H9 (cell line): ENCODE measurements at regions not wholly inside any gene's neighbourhood (a gene's known extent, or its start where the extent isn't known, plus 50 kb on each side); places are given as distances from the start of the nearest gene placed in this dataset.

Experiments
- DNase-seq: peaks from one replicate; pipeline ENCODE4 v3.0.0-alpha.2; 2017
- H2AFZ ChIP-seq: one replicate; pipeline ENCODE4 v1.6.1; 2013; ENCODE audit warnings: mild to moderate bottlenecking, low read length, control low read depth, moderate library complexity
- H2AK5ac ChIP-seq: 2 replicates; pipeline ENCODE4 v1.6.1; 2013; ENCODE audit warnings: low read length, control low read depth, mixed read lengths; ENCODE audit not compliant: insufficient read length
- H2BK120ac ChIP-seq: one replicate; pipeline ENCODE4 v1.6.1; 2013; ENCODE audit warnings: low read depth, mild to moderate bottlenecking, low read length, control low read depth, inconsistent platforms; ENCODE audit not compliant: poor library complexity, severe bottlenecking
- H2BK12ac ChIP-seq: 2 replicates; pipeline ENCODE4 v1.6.1; 2013; ENCODE audit warnings: low read length, control low read depth, mixed read lengths, low read depth; ENCODE audit not compliant: insufficient read length
- H2BK15ac ChIP-seq: 2 replicates; pipeline ENCODE4 v1.6.1; 2013; ENCODE audit warnings: low read depth, low read length, control low read depth
- H2BK20ac ChIP-seq: one replicate; pipeline ENCODE4 v1.6.1; 2013; ENCODE audit warnings: low read depth, mild to moderate bottlenecking, low read length, control low read depth, inconsistent platforms; ENCODE audit not compliant: poor library complexity, severe bottlenecking
- H2BK5ac ChIP-seq: 2 replicates; pipeline ENCODE4 v1.6.1; 2013; ENCODE audit warnings: low read length, control low read depth, mixed read lengths; ENCODE audit not compliant: insufficient read length
- H3K14ac ChIP-seq: 2 replicates; pipeline ENCODE4 v1.6.1; 2013; ENCODE audit warnings: low read length, control low read depth; ENCODE audit not compliant: insufficient read depth
- H3K18ac ChIP-seq: 2 replicates; pipeline ENCODE4 v1.6.1; 2013; ENCODE audit warnings: low read depth, mild to moderate bottlenecking, mixed read lengths, low read length, control low read depth; ENCODE audit not compliant: insufficient read length
- H3K23ac ChIP-seq: 2 replicates; pipeline ENCODE4 v1.6.1; 2013; ENCODE audit warnings: low read length, control low read depth, mixed read lengths, low read depth; ENCODE audit not compliant: insufficient read length
- H3K23me2 ChIP-seq: 2 replicates; pipeline ENCODE4 v1.6.1; 2013; ENCODE audit warnings: low read depth, mild to moderate bottlenecking, mixed read lengths, low read length, control low read depth; ENCODE audit not compliant: insufficient read length, poor library complexity, severe bottlenecking
- H3K27ac ChIP-seq: 2 replicates; pipeline ENCODE4 v1.5.1; 2013; ENCODE audit warnings: low read length, control low read depth, mixed read lengths, low read depth; ENCODE audit not compliant: insufficient read length
- H3K27me3 ChIP-seq: 2 replicates; pipeline ENCODE4 v1.6.1; 2013; ENCODE audit warnings: low read length, control low read depth, inconsistent platforms; ENCODE audit not compliant: insufficient read depth
- H3K4ac ChIP-seq: 2 replicates; pipeline ENCODE4 v1.6.1; 2013; ENCODE audit warnings: low read depth, mild to moderate bottlenecking, control low read depth, inconsistent platforms, low read length, moderate library complexity
- H3K4me1 ChIP-seq: 2 replicates; pipeline ENCODE4 v1.6.1; 2013; ENCODE audit warnings: low read length, control low read depth, inconsistent platforms; ENCODE audit not compliant: insufficient read depth
- H3K4me2 ChIP-seq: 2 replicates; pipeline ENCODE4 v1.6.1; 2013; ENCODE audit warnings: low read length, control low read depth, mixed read lengths; ENCODE audit not compliant: insufficient read length, insufficient read depth
- H3K56ac ChIP-seq: 2 replicates; pipeline ENCODE4 v1.6.1; 2013; ENCODE audit warnings: low read depth, mild to moderate bottlenecking, mixed read lengths, low read length, control low read depth; ENCODE audit not compliant: insufficient read length
- H3K79me1 ChIP-seq: 2 replicates; pipeline ENCODE4 v1.6.1; 2013; ENCODE audit warnings: low read depth, mild to moderate bottlenecking, moderate library complexity, low read length, control low read depth, inconsistent platforms; ENCODE audit not compliant: insufficient read depth, poor library complexity, severe bottlenecking
- H3K79me2 ChIP-seq: 2 replicates; pipeline ENCODE4 v1.6.1; 2013; ENCODE audit warnings: low read length, control low read depth, inconsistent platforms; ENCODE audit not compliant: insufficient read depth
- H3K9ac ChIP-seq: 2 replicates; pipeline ENCODE4 v1.6.1; 2013; ENCODE audit warnings: low read length, control low read depth, mixed read lengths; ENCODE audit not compliant: insufficient read length; ENCODE audit errors: extremely low read depth
- H3K9me3 ChIP-seq: one replicate; pipeline ENCODE4 v1.6.1; 2013; ENCODE audit warnings: low read depth, low read length, inconsistent platforms; ENCODE audit not compliant: control insufficient read depth
- H3T11ph ChIP-seq: one replicate; pipeline ENCODE4 v1.6.1; 2013; ENCODE audit warnings: mild to moderate bottlenecking, low read length, control low read depth, inconsistent platforms
- H4K20me1 ChIP-seq: one replicate; pipeline ENCODE4 v1.6.1; 2013; ENCODE audit not compliant: control insufficient read depth, insufficient read length, insufficient read depth
- H4K5ac ChIP-seq: 2 replicates; pipeline ENCODE4 v1.6.1; 2013; ENCODE audit warnings: low read depth, mild to moderate bottlenecking, mixed read lengths, low read length, control low read depth; ENCODE audit not compliant: insufficient read length
- H4K8ac ChIP-seq: replicated peaks from 2 replicates; pipeline ENCODE4 v1.6.1; 2013; ENCODE audit warnings: low read length, control low read depth, mixed read lengths, low read depth; ENCODE audit not compliant: insufficient read length
- H4K91ac ChIP-seq: 2 replicates; pipeline ENCODE4 v1.6.1; 2013; ENCODE audit warnings: low read depth, mild to moderate bottlenecking, moderate library complexity, mixed read lengths, low read length, control low read depth; ENCODE audit not compliant: insufficient read length
- H3K27ac Mint-ChIP-seq, 3 experiments: 2 replicates in 2 of 3; 3 replicates in 1 of 3; pipeline ENCODE4 v1.8.0; 2020 to 2021; ENCODE audit warnings: mixed read lengths in 3 of 3, mild to moderate bottlenecking in 1 of 3, moderate library complexity in 1 of 3
- H3K27me3 Mint-ChIP-seq: 2 replicates; pipeline ENCODE4 v1.8.0; 2021; ENCODE audit warnings: low read depth, mild to moderate bottlenecking, moderate library complexity, mixed read lengths
- H3K36me3 Mint-ChIP-seq, 3 experiments: 2 replicates in 2 of 3; 3 replicates in 1 of 3; pipeline ENCODE4 v1.8.0; 2020 to 2021; ENCODE audit warnings: low read depth in 3 of 3, mixed read lengths in 3 of 3; ENCODE audit not compliant: insufficient read depth in 1 of 3
- H3K4me1 Mint-ChIP-seq, 2 experiments: 2 replicates each; pipeline ENCODE4 v1.8.0; 2020; ENCODE audit warnings: mixed read lengths in 2 of 2
- H3K4me3 Mint-ChIP-seq, 2 experiments: 2 replicates in 1 of 2; 3 replicates in 1 of 2; pipeline ENCODE4 v1.8.0; 2020 to 2021; ENCODE audit warnings: mild to moderate bottlenecking in 2 of 2, mixed read lengths in 2 of 2, moderate library complexity in 1 of 2
- H3K9me3 Mint-ChIP-seq, 2 experiments: 2 replicates in 1 of 2; 3 replicates in 1 of 2; pipeline ENCODE4 v1.8.0; 2020; ENCODE audit warnings: mild to moderate bottlenecking in 2 of 2, mixed read lengths in 2 of 2, moderate library complexity in 1 of 2
- CTCF ChIP-seq: fragments of 200-600 bp; sonication (generic); conservative IDR thresholded peaks from 3 replicates; pipeline ENCODE4 v1.8.0; 2021; ENCODE audit warnings: antibody characterized with exemption, mild to moderate bottlenecking
- WGBS: extraction: QIAGEN DNeasy Blood & Tissue Kit; methylation state at CpG from one replicate; pipeline ENCODE4 v1.1.7; 2013; ENCODE audit warnings: missing lambda C conversion rate, low lambda C conversion rate, mixed read lengths; ENCODE audit not compliant: insufficient read length; ENCODE audit errors: extremely low coverage; 5-methylcytosine and 5-hydroxymethylcytosine counted together

- H2AK5ac ChIP-seq = no peak overlapping the region
- peaks cover under 1 to 3% of the 10 kb centered on the region in 2 experiments; a peak in 2 of 5 replicates for H3K9me3 Mint-ChIP-seq
- no peak overlapping the region for H3K4me2 ChIP-seq
- no peak overlapping the region for H3K27ac Mint-ChIP-seq
- TF ChIP-seq CTCF = no peak
- H3K79me2 ChIP-seq = no peaks in the 10 kb centered on the region
- H3K56ac ChIP-seq = no peak overlapping the region
- no peak overlapping the region for H3K9ac ChIP-seq
- no peak overlapping the region for H4K5ac ChIP-seq
- no peak overlapping the region for H3K14ac ChIP-seq
- H2BK120ac ChIP-seq = no peak overlapping the region
- H3K27ac ChIP-seq = no peak overlapping the region
- no peak for DNase-seq
- H3K9me3 ChIP-seq = no peaks in the 10 kb centered on the region
- H2BK15ac ChIP-seq = no peak overlapping the region
- H3K23ac ChIP-seq = no peak overlapping the region
- H2BK5ac ChIP-seq = no peak overlapping the region
- peaks cover 0 to under 1% (median 0%) of the 10 kb centered on the region in 3 experiments; a peak in 1 of 7 replicates for H3K36me3 Mint-ChIP-seq
- H3K4me1 Mint-ChIP-seq = peaks cover 0 to 2% of the 10 kb centered on the region in 2 experiments; a peak in 2 of 4 replicates
- H3K4me3 Mint-ChIP-seq = no peak overlapping the region
- H3K23me2 ChIP-seq = no peaks in the 10 kb centered on the region
- H3T11ph ChIP-seq = no peak overlapping the region
- H2AFZ ChIP-seq = no peak overlapping the region
- H4K8ac ChIP-seq = no peak overlapping the region
- H3K27me3 ChIP-seq = no peaks in the 10 kb centered on the region
- H3K4me1 ChIP-seq = no peaks in the 10 kb centered on the region
- H2BK12ac ChIP-seq = no peak overlapping the region
- H4K20me1 ChIP-seq = no peaks in the 10 kb centered on the region
- H3K27me3 Mint-ChIP-seq = no peaks in the 10 kb centered on the region
- no peak overlapping the region for H2BK20ac ChIP-seq
- H3K79me1 ChIP-seq = no peaks in the 10 kb centered on the region
- no peak overlapping the region for H3K18ac ChIP-seq
- WGBS = no CpG with 5 or more reads among the region's 22 CpGs
- H4K91ac ChIP-seq = no peak overlapping the region
- no peak overlapping the region for H3K4ac ChIP-seq
Observed at GRCh38 chr2:2871480-2872308, 505.9 kb downstream of the EIPR1 start.
